IMR-90 (cell line): ENCODE measurements at regions not wholly inside any gene's neighbourhood (a gene's known extent, or its start where the extent isn't known, plus 50 kb on each side); places are given as distances from the start of the nearest gene placed in this dataset.

Source experiments
- ATAC-seq: fragments of 200-7000 bp; cut with Tn5 transposase; 2 replicates; pipeline ENCODE4 v1.9.1; 2020; ENCODE audit warnings: low read depth, mild to moderate bottlenecking, moderate library complexity
- BruUV-seq: library from RNA; stranded (reverse); fragments of 400-500 nt; replicated peaks from 2 replicates; lab custom pipeline; 2021; lab: Mats Ljungman, UMichigan
- CTCF ChIA-PET: fragments of 300-600 bp; formaldehyde crosslinking; extraction: SDS; loops from one replicate; lab custom pipeline; 2021; ENCODE audit warnings: antibody characterized with exemption; lab: Yijun Ruan, JAX
- POLR2A ChIA-PET: fragments of 300-600 bp; sonication (Branson Sonifier 250); formaldehyde crosslinking; loops from one replicate; lab custom pipeline; 2022; ENCODE audit warnings: antibody characterized with exemption; ENCODE audit not compliant: unreplicated experiment; lab: Charles Lee
- DNase-seq: peaks from one replicate; pipeline ENCODE4 v3.0.0; 2013
- H2AFZ ChIP-seq: replicated peaks from 2 replicates; pipeline ENCODE3; 2013; ENCODE audit warnings: low read length, mild to moderate bottlenecking; ENCODE audit not compliant: poor library complexity
- H2AK5ac ChIP-seq: 2 replicates; pipeline ENCODE4 v1.6.1; 2013; ENCODE audit warnings: low read depth, low read length, inconsistent platforms
- H2AK9ac ChIP-seq: replicated peaks from 2 replicates; pipeline ENCODE3; 2013; ENCODE audit warnings: mild to moderate bottlenecking, low read depth, low read length, moderate library complexity; ENCODE audit not compliant: poor library complexity
- H2BK120ac ChIP-seq: 2 replicates; pipeline ENCODE4 v1.6.1; 2013; ENCODE audit warnings: low read depth, low read length, inconsistent platforms
- H2BK15ac ChIP-seq: 3 replicates; pipeline ENCODE4 v1.6.1; 2013; ENCODE audit warnings: low read depth, low read length, inconsistent platforms
- H2BK20ac ChIP-seq: 2 replicates; pipeline ENCODE4 v1.6.1; 2013; ENCODE audit warnings: low read depth, mild to moderate bottlenecking, inconsistent platforms, low read length, moderate library complexity
- H2BK5ac ChIP-seq: 2 replicates; pipeline ENCODE4 v1.6.1; 2013; ENCODE audit warnings: mild to moderate bottlenecking, low read depth, low read length, inconsistent platforms; ENCODE audit not compliant: poor library complexity, severe bottlenecking
- H3K14ac ChIP-seq: replicated peaks from 2 replicates; pipeline ENCODE4 v1.6.1; 2013; ENCODE audit warnings: low read depth, low read length, inconsistent platforms
- H3K18ac ChIP-seq: 2 replicates; pipeline ENCODE4 v1.6.1; 2013; ENCODE audit warnings: low read depth, low read length, control low read depth
- H3K23ac ChIP-seq: 2 replicates; pipeline ENCODE4 v1.6.1; 2013; ENCODE audit warnings: low read depth, low read length, inconsistent platforms
- H3K27ac ChIP-seq: 2 replicates; pipeline ENCODE4 v1.5.1; 2013; ENCODE audit warnings: mild to moderate bottlenecking, control low read depth, low read length; ENCODE audit not compliant: insufficient read depth
- H3K27me3 ChIP-seq: 2 replicates; pipeline ENCODE4 v1.6.1; 2013; ENCODE audit warnings: low read length; ENCODE audit not compliant: control insufficient read depth, insufficient read depth
- H3K36me3 ChIP-seq: 2 replicates; pipeline ENCODE4 v1.6.1; 2013; ENCODE audit warnings: low read length, mixed read lengths; ENCODE audit not compliant: control insufficient read depth, insufficient read depth
- H3K4ac ChIP-seq: 2 replicates; pipeline ENCODE4 v1.6.1; 2013; ENCODE audit warnings: low read depth, low read length, inconsistent platforms
- H3K4me1 ChIP-seq: 2 replicates; pipeline ENCODE4 v1.6.1; 2013; ENCODE audit warnings: low read length, mixed read lengths; ENCODE audit not compliant: control insufficient read depth, insufficient read depth
- H3K4me2 ChIP-seq: 2 replicates; pipeline ENCODE4 v1.6.1; 2013; ENCODE audit warnings: low read depth, mild to moderate bottlenecking, control low read depth, low read length, moderate library complexity
- H3K4me3 ChIP-seq: 2 replicates; pipeline ENCODE4 v1.5.1; 2013; ENCODE audit warnings: low read depth, mild to moderate bottlenecking, control low read depth, low read length, moderate library complexity; ENCODE audit not compliant: insufficient read depth
- H3K56ac ChIP-seq: 2 replicates; pipeline ENCODE4 v1.6.1; 2013; ENCODE audit warnings: low read length, inconsistent platforms; ENCODE audit not compliant: insufficient read depth; ENCODE audit errors: extremely low read depth
- H3K79me1 ChIP-seq, 2 experiments: 2 replicates each; pipeline ENCODE4 v1.6.1; 2013; ENCODE audit warnings: low read length in 2 of 2, inconsistent platforms in 1 of 2, low read depth in 1 of 2
- H3K9ac ChIP-seq: 2 replicates; pipeline ENCODE4 v1.6.1; 2013; ENCODE audit warnings: low read depth, low read length, control low read depth
- H3K9me1 ChIP-seq: 2 replicates; pipeline ENCODE4 v1.6.1; 2013; ENCODE audit warnings: low read length, inconsistent platforms; ENCODE audit not compliant: insufficient read depth
- H3K9me3 ChIP-seq: 2 replicates; pipeline ENCODE4 v1.6.1; 2013; ENCODE audit warnings: low read length; ENCODE audit not compliant: control insufficient read depth, insufficient read depth
- H4K20me1 ChIP-seq: 2 replicates; pipeline ENCODE4 v1.6.1; 2013; ENCODE audit warnings: low read length, inconsistent platforms; ENCODE audit not compliant: insufficient read depth
- H4K5ac ChIP-seq: 2 replicates; pipeline ENCODE4 v1.6.1; 2013; ENCODE audit warnings: mild to moderate bottlenecking, low read depth, low read length, control low read depth
- H4K8ac ChIP-seq, 2 experiments: 2 replicates each; pipeline ENCODE4 v1.6.1; 2013; ENCODE audit warnings: low read depth in 2 of 2, low read length in 2 of 2, control low read depth in 1 of 2, inconsistent platforms in 1 of 2
- H4K91ac ChIP-seq: 2 replicates; pipeline ENCODE4 v1.6.1; 2013; ENCODE audit warnings: low read depth, low read length, inconsistent platforms; ENCODE audit not compliant: insufficient read depth
- CEBPB ChIP-seq: IDR thresholded peaks from 2 replicates; pipeline ENCODE4 v1.6.1; 2012; ENCODE audit warnings: low read depth, low read length, improper control_type of control experiment
- FOS ChIP-seq: fragments of 150-350 bp; IDR thresholded peaks from 2 replicates; pipeline ENCODE4 v1.6.1; 2016; ENCODE audit warnings: low read depth, low read length
- MAFK ChIP-seq: IDR thresholded peaks from 2 replicates; pipeline ENCODE4 v1.6.1; 2012; ENCODE audit warnings: low read depth, low read length, improper control_type of control experiment
- MAZ ChIP-seq: IDR thresholded peaks from 2 replicates; pipeline ENCODE4 v1.6.1; 2012; ENCODE audit warnings: low read depth, mild to moderate bottlenecking, low read length, improper control_type of control experiment, moderate library complexity, borderline replicate concordance
- RAD21 ChIP-seq: IDR thresholded peaks from 2 replicates; pipeline ENCODE4 v1.6.1; 2012; ENCODE audit warnings: low read length, improper control_type of control experiment
- SMC3 ChIP-seq: fragments of 150-350 bp; IDR thresholded peaks from 2 replicates; pipeline ENCODE4 v1.6.1; 2016; ENCODE audit warnings: low read depth, mild to moderate bottlenecking, antibody characterized with exemption, low read length, moderate library complexity
- WGBS, 2 experiments: methylation state at CpG; one replicate each; pipeline versions ENCODE4 v1.1.5 to v1.1.7; 2013; ENCODE audit warnings: missing lambda C conversion rate in 2 of 2; ENCODE audit not compliant: insufficient read length in 1 of 2; ENCODE audit errors: extremely low coverage in 2 of 2; 5-methylcytosine and 5-hydroxymethylcytosine counted together
- dilution Hi-C: fragments of 300-500 bp; cut with HindIII; formaldehyde crosslinking; loops from one replicate; pipeline ENCODE4 v1.14.3; 2018; ENCODE audit warnings: low sequenced_read_pairs; ENCODE audit not compliant: unreplicated experiment
- in situ Hi-C: fragments of 300-500 bp; cut with MboI; formaldehyde crosslinking; loops from 3 replicates; pipeline ENCODE4 v1.14.3; 2019; ENCODE audit warnings: low sequenced_read_pairs, inconsistent platforms, mixed read lengths
- intact Hi-C: fragments of 100-400 bp; cut with micrococcal nuclease; formaldehyde crosslinking; loops from 2 replicates; pipeline ENCODE4 v1.10.0; 2022

DNA sequence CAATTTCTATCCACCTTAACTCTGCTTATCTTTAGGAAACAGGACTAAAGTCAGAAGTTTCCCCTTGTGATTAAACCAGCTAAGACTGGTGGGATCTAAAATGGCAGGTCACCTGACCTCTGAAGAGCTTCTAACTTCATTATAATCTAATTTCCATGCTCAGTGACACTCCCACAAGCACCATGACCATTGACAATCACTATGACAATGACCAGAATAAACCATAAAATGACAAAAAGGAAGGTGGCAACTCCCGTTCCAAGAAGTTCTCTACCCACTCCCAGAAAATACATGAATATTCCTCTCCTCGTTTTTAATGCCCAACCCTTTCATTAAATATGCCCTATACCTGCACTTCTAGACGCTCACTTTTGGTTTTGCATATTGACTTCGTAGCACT lies 471.2 kb upstream of the CCDC54 start:
- Histone ChIP-seq H3K56ac (no peak overlapping the region), H2AK9ac (no peak overlapping the region), H4K20me1 (no peaks in the 10 kb centered on the region), H3K27me3 (no peaks in the 10 kb centered on the region), H4K5ac (no peak overlapping the region), H3K27ac (no peak overlapping the region), H3K4me3 (no peak overlapping the region), H3K4ac (no peak overlapping the region), H3K4me2 (no peak overlapping the region), H2BK120ac (no peak overlapping the region), H4K91ac (no peak overlapping the region), H3K23ac (no peak overlapping the region), H3K14ac (no peak overlapping the region), H3K79me1 (no peaks in the 10 kb centered on the region), H2BK20ac (no peak overlapping the region), H3K36me3 (no peaks in the 10 kb centered on the region), H2BK5ac (no peak overlapping the region), H2AK5ac (no peak overlapping the region), H2BK15ac (no peak overlapping the region), H3K9me3 (no peaks in the 10 kb centered on the region), H2AFZ (no peak overlapping the region), H3K4me1 (no peaks in the 10 kb centered on the region), H3K9me1 (no peaks in the 10 kb centered on the region), H3K9ac (no peak overlapping the region), H3K18ac (no peak overlapping the region), H4K8ac (no peak overlapping the region)
- TF ChIP-seq MAZ (no peak), FOS (no peak), MAFK (no peak), CEBPB (no peak), SMC3 (no peak), RAD21 (no peak)
- dilution Hi-C loops, result no loop called here
- intact Hi-C loops, result loop anchor here (10.0 kb wide), 1 partner anchor 109 kb away; no protein-coding TSS in a partner anchor
- no CpG with 5 or more reads among the region's 4 CpGs for WGBS, 2 experiments
- in situ Hi-C loops, result no loop called here
- BruUV-seq, result no TSS peak
- DNase-seq (no peak), ATAC-seq (no peak)
- ChIA-PET POLR2A (no interaction called here), CTCF (no interaction called here)
